ENCODE measurements at regions not wholly inside any gene's neighbourhood (a gene's known extent, or its start where the extent isn't known, plus 50 kb on each side); places are given as distances from the start of the nearest gene placed in this dataset.

- Histone ChIP-seq H3K9me2 (ENCODE audit: low read depth, low read length) (no peaks in the 10 kb centered on the region), H3K4me2 (ENCODE audit: low read length) (no peak overlapping the region), H3K9me3 (ENCODE audit: low read length) (no peaks in the 10 kb centered on the region), H3K27me3 (ENCODE audit: insufficient read depth, low read length) (no peaks in the 10 kb centered on the region), H3K79me2 (ENCODE audit: insufficient read depth, low read length) (no peaks in the 10 kb centered on the region), H3K27ac (ENCODE audit: low read depth, low read length, poor library complexity, severe bottlenecking) (no peak overlapping the region), H3F3A (ENCODE audit: insufficient read depth, low read length) (no peaks in the 10 kb centered on the region), H3K9ac (ENCODE audit: low read length) (no peak overlapping the region), H3K36me3 (ENCODE audit: insufficient read depth, low read length) (no peaks in the 10 kb centered on the region), H3K4me3 (ENCODE audit: low read depth, low read length, poor library complexity, severe bottlenecking) (no peak overlapping the region), H2AFZ (ENCODE audit: low read length) (no peak overlapping the region), H4K20me1 (ENCODE audit: insufficient read depth, low read length) (no peaks in the 10 kb centered on the region), H3K4me1 (ENCODE audit: insufficient read depth, low read length, severe bottlenecking) (no peaks in the 10 kb centered on the region)
- TF ChIP-seq EZH2 (IDR thresholded peaks at IDR 0.05; ENCODE audit: borderline replicate concordance, low read length): no peak
- TF ChIP-seq CTCF (IDR thresholded peaks at IDR 0.05; ENCODE audit: low read length): no peak
These were observed 128.9 kb upstream of the DNAH14 start for GRCh38 chr1:224800486-224801119.

- H2AFZ ChIP-seq (ENCODE audit: low read length): no peak overlapping the region
These were observed 127.5 kb upstream of the DNAH14 start for GRCh38 chr1:224801844-224802490.

GRCh38 chr1:224802617-224803016, 126.9 kb upstream of the DNAH14 start:
- Histone ChIP-seq H3K9ac (ENCODE audit: low read length) (no peak overlapping the region), H3K27me3 (ENCODE audit: insufficient read depth, low read length) (no peaks in the 10 kb centered on the region), H4K20me1 (ENCODE audit: insufficient read depth, low read length) (no peaks in the 10 kb centered on the region), H3K4me3 (ENCODE audit: low read depth, low read length, poor library complexity, severe bottlenecking) (no peak overlapping the region), H3K9me3 (ENCODE audit: low read length) (no peaks in the 10 kb centered on the region), H3K27ac (ENCODE audit: low read depth, low read length, poor library complexity, severe bottlenecking) (no peak overlapping the region), H3K36me3 (ENCODE audit: insufficient read depth, low read length) (no peaks in the 10 kb centered on the region), H3K4me2 (ENCODE audit: low read length) (no peak overlapping the region), H3K4me1 (ENCODE audit: insufficient read depth, low read length, severe bottlenecking) (no peaks in the 10 kb centered on the region), H2AFZ (ENCODE audit: low read length) (no peak overlapping the region), H3F3A (ENCODE audit: insufficient read depth, low read length) (no peaks in the 10 kb centered on the region), H3K9me2 (ENCODE audit: low read depth, low read length) (no peaks in the 10 kb centered on the region), H3K79me2 (ENCODE audit: insufficient read depth, low read length) (no peaks in the 10 kb centered on the region)
- no peak for TF ChIP-seq CTCF (IDR thresholded peaks at IDR 0.05; ENCODE audit: low read length)
- TF ChIP-seq EZH2 (IDR thresholded peaks at IDR 0.05; ENCODE audit: borderline replicate concordance, low read length): no peak

More at GRCh38 chr1:224801844-224802490, 127.5 kb upstream of the DNAH14 start:
- TF ChIP-seq CTCF (IDR thresholded peaks at IDR 0.05; ENCODE audit: low read length) (no peak), EZH2 (IDR thresholded peaks at IDR 0.05; ENCODE audit: borderline replicate concordance, low read length) (no peak)
- H3K9me2 ChIP-seq (ENCODE audit: low read depth, low read length): no peaks in the 10 kb centered on the region
- no peak overlapping the region for H3K27ac ChIP-seq (ENCODE audit: low read depth, low read length, poor library complexity, severe bottlenecking)
- no peak overlapping the region for H3K4me2 ChIP-seq (ENCODE audit: low read length)
- H3K9me3 ChIP-seq (ENCODE audit: low read length): no peaks in the 10 kb centered on the region
- H3F3A ChIP-seq (ENCODE audit: insufficient read depth, low read length): no peaks in the 10 kb centered on the region
- no peaks in the 10 kb centered on the region for H3K4me1 ChIP-seq (ENCODE audit: insufficient read depth, low read length, severe bottlenecking)
- no peaks in the 10 kb centered on the region for H3K27me3 ChIP-seq (ENCODE audit: insufficient read depth, low read length)
- H3K4me3 ChIP-seq (ENCODE audit: low read depth, low read length, poor library complexity, severe bottlenecking): no peak overlapping the region
- no peak overlapping the region for H3K9ac ChIP-seq (ENCODE audit: low read length)
- H3K36me3 ChIP-seq (ENCODE audit: insufficient read depth, low read length): no peaks in the 10 kb centered on the region
- no peaks in the 10 kb centered on the region for H3K79me2 ChIP-seq (ENCODE audit: insufficient read depth, low read length)
- H4K20me1 ChIP-seq (ENCODE audit: insufficient read depth, low read length): no peaks in the 10 kb centered on the region

Data from OCI-LY1 (cell line).